ENCODE measurements at regions not wholly inside any gene's neighbourhood (a gene's known extent, or its start where the extent isn't known, plus 50 kb on each side); places are given as distances from the start of the nearest gene placed in this dataset.
A peak's percentile ranks its signal among the peaks of the same experiment; 100 is the strongest.

- Mint-ChIP-seq H3K27me3 (no peaks in the 10 kb centered on the region), H3K27ac (peak overlapping the region in 1 of 2 donors; percentile 61), H3K4me3 (no peak overlapping the region), H3K4me1 (peaks cover 59% of the 10 kb centered on the region), H3K9me3 (no peaks in the 10 kb centered on the region)
- no peak for DNase-seq
- no peak for ATAC-seq
Measured at GRCh38 chr22:40123387-40123786, 54.3 kb upstream of the TNRC6B start.

Measured in stimulated activated naive CD8-positive, alpha-beta T cell treated with anti-CD3 and anti-CD28 coated beads, Interleukin-15, amount 100 ng/mL, for 72 hours (primary cell).